ENCODE measurements at regions not wholly inside any gene's neighbourhood (a gene's known extent, or its start where the extent isn't known, plus 50 kb on each side); places are given as distances from the start of the nearest gene placed in this dataset.
"Not testable (repeated sequence)": the region's sequence is repeated elsewhere in the genome, so short reads cannot be mapped to it uniquely, and the experiment has no call there.

DNA sequence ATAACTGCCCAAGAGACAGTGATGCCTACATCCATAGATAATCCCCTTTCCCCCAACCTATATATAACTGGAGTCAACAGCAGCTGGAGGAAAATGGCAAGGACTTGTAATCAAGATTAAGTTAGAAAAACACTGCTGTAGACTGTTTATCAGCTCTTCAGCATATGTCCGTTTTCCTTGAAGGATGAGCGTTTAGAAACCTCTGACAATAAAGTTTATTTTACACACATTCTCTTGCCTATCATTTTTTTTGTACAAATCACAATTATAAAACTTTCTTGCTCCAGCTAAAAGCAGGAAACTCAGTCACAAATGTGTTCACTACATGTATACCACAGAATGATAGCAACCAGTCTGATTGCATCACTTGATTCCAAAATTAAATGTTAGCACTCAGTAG, 50.8 kb downstream of the PPIAL4G start:
- H3K27me3 Mint-ChIP-seq (ENCODE audit: low read depth); H3K36me3 Mint-ChIP-seq; ATAC-seq; CTCF ChIA-PET; POLR2A ChIA-PET; H3K4me1 Mint-ChIP-seq; H3K9me3 Mint-ChIP-seq; DNase-seq (ENCODE audit: low spot score); H3K4me3 Mint-ChIP-seq: not testable (repeated sequence)
- peak overlapping the region; percentile 4; the same call in 1 of the 2 replicates for H3K27ac Mint-ChIP-seq

DNA sequence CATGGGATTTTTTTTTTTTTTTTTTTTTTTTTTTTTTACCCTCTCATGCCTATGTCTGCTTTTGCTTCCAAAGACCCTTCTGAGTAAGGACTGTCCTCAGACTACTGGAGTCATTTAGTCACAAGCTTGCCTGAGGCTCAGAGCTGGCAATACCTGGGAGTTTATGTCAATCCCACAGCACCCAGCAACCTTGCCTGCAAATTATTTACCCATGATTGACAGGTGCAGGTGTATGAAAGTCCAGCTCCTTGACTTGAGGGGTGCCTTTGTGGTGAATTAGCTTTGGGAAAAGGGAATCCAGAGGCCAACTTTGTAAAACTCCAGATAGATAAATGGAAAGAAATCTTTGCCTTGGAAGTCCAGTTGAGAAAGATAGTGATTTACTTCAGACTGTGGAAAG, 53.2 kb downstream of the PPIAL4G start:
- DNase-seq (ENCODE audit: low spot score); H3K9me3 Mint-ChIP-seq; CTCF ChIA-PET; H3K4me3 Mint-ChIP-seq; H3K4me1 Mint-ChIP-seq; POLR2A ChIA-PET; ATAC-seq; H3K27me3 Mint-ChIP-seq (ENCODE audit: low read depth); H3K27ac Mint-ChIP-seq: not testable (repeated sequence)
- peaks cover 11% of the 10 kb centered on the region; the same call in 1 of the 2 replicates for H3K36me3 Mint-ChIP-seq

GRCh38 chr1:148426940-148427611, 56.0 kb downstream of the PPIAL4G start:
- H3K9me3 Mint-ChIP-seq; H3K4me3 Mint-ChIP-seq; H3K27ac Mint-ChIP-seq; H3K36me3 Mint-ChIP-seq; CTCF ChIA-PET; H3K27me3 Mint-ChIP-seq (ENCODE audit: low read depth); H3K4me1 Mint-ChIP-seq; ATAC-seq; DNase-seq (ENCODE audit: low spot score); POLR2A ChIA-PET: not testable (repeated sequence)

- H3K4me1 Mint-ChIP-seq; H3K9me3 Mint-ChIP-seq; H3K36me3 Mint-ChIP-seq; CTCF ChIA-PET; H3K27me3 Mint-ChIP-seq (ENCODE audit: low read depth); H3K4me3 Mint-ChIP-seq; POLR2A ChIA-PET; DNase-seq (ENCODE audit: low spot score); H3K27ac Mint-ChIP-seq; ATAC-seq: not testable (repeated sequence)
Observed at GRCh38 chr1:148426385-148426784, 56.7 kb downstream of the PPIAL4G start.

GRCh38 chr1:148424143-148425003, 58.7 kb downstream of the PPIAL4G start:
- ATAC-seq; H3K4me3 Mint-ChIP-seq; H3K36me3 Mint-ChIP-seq; H3K27ac Mint-ChIP-seq; DNase-seq (ENCODE audit: low spot score); H3K4me1 Mint-ChIP-seq; POLR2A ChIA-PET; H3K27me3 Mint-ChIP-seq (ENCODE audit: low read depth); H3K9me3 Mint-ChIP-seq; CTCF ChIA-PET: not testable (repeated sequence)
- TF ChIP-seq GABPB1 (CRISPR knock-in tag; IDR thresholded peaks at IDR 0.05): peak; percentile 58; the same call in 1 of the 2 replicates

GRCh38 chr1:148422921-148423320, 60.2 kb downstream of the PPIAL4G start:
- H3K4me1 Mint-ChIP-seq; H3K4me3 Mint-ChIP-seq; ATAC-seq; H3K27ac Mint-ChIP-seq; H3K36me3 Mint-ChIP-seq; DNase-seq (ENCODE audit: low spot score); CTCF ChIA-PET; H3K27me3 Mint-ChIP-seq (ENCODE audit: low read depth); H3K9me3 Mint-ChIP-seq; POLR2A ChIA-PET: not testable (repeated sequence)

GRCh38 chr1:148417241-148417640, 65.9 kb downstream of the PPIAL4G start:
- H3K4me1 Mint-ChIP-seq; POLR2A ChIA-PET; H3K27me3 Mint-ChIP-seq (ENCODE audit: low read depth); DNase-seq (ENCODE audit: low spot score); CTCF ChIA-PET; ATAC-seq; H3K27ac Mint-ChIP-seq; H3K36me3 Mint-ChIP-seq; H3K4me3 Mint-ChIP-seq; H3K9me3 Mint-ChIP-seq: not testable (repeated sequence)

DNA sequence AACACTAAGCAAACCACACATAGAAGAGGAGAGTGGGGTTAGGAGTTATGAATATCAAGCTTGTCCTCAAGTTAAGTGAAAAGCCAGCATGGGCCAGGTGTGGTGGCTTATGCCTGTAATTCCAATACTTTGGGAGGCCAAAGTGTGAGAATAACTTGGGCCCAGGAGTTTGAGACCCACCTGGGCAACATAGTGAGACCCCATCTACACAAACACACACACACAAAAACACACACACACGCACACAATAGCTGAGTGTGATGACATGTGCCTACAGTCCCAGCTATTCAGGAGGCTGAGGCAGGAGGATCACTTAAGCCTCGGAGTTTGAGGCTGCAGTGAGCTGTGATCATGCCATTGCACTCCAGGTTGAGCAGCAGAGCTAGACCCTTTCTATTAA, 69.7 kb downstream of the PPIAL4G start:
- H3K36me3 Mint-ChIP-seq; H3K27me3 Mint-ChIP-seq (ENCODE audit: low read depth); H3K4me3 Mint-ChIP-seq; H3K4me1 Mint-ChIP-seq; ATAC-seq; POLR2A ChIA-PET; CTCF ChIA-PET; DNase-seq (ENCODE audit: low spot score); H3K27ac Mint-ChIP-seq: not testable (repeated sequence)
- peaks cover 11% of the 10 kb centered on the region for H3K9me3 Mint-ChIP-seq
- peak; percentile 52; the same call in 1 of the 2 replicates for TF ChIP-seq ZNF121 (CRISPR knock-in tag; IDR thresholded peaks at IDR 0.05)

DNA sequence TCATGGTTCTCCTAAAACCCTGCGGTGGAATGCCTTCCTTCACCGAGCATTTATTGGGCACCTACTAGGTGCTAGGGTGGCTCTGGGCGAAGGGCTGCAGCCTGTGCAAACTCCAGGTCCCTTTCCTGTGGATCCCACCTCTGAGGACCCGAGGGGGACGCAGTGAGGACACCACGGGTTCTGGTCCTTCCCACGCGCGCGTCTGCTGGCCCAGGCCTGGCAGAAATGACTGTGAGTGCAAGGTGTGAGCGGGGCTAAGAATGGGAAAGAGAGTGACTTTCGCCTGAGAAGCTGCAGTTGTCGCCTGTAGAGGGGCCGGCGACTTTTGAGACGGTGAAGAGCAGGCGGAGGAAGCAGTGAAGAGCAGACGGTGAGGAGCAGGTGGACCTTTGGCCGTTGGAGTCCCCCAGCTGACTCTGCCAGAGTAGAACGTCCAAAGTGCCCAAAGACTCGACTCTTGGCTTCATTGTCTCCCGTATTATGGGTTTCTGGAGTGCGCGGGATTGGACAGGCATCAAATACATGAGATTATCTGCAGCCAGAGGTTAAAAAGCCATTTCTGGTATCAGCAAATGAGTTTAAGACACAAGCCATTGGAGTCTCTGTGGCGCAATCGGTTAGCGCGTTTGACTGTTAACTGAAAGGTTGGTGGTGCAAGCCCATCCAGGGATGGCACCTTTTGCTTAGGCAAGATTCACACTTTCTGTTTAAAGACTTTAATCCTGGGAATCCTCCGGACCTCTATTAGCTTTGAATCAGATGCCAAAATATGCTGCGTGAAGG, 78.1 kb downstream of the PPIAL4G start:
- H3K36me3 Mint-ChIP-seq; POLR2A ChIA-PET; H3K4me1 Mint-ChIP-seq; H3K9me3 Mint-ChIP-seq; ATAC-seq; H3K27ac Mint-ChIP-seq; CTCF ChIA-PET; H3K27me3 Mint-ChIP-seq (ENCODE audit: low read depth); H3K4me3 Mint-ChIP-seq; DNase-seq (ENCODE audit: low spot score): not testable (repeated sequence)

DNA sequence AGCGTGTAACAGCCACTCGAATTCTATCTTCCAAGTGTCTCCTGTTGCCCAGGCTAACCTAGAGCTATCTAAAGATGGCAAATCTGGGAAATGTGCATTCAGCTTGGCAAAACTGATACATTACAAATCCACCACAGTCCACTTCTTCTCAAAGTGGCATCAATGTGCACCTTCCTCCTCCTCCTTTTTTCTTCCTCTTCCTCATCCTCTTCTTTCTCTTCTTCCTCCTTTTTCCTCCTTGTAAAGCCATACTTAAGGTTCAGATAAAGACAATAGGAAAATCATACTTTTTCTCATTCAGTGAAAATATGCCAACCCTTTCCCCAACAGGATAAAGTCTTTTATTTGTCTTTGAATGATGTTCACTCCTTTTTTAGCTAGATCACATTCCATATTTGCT, 79.2 kb downstream of the PPIAL4G start:
- H3K4me3 Mint-ChIP-seq, POLR2A ChIA-PET: not testable (repeated sequence)

DNA sequence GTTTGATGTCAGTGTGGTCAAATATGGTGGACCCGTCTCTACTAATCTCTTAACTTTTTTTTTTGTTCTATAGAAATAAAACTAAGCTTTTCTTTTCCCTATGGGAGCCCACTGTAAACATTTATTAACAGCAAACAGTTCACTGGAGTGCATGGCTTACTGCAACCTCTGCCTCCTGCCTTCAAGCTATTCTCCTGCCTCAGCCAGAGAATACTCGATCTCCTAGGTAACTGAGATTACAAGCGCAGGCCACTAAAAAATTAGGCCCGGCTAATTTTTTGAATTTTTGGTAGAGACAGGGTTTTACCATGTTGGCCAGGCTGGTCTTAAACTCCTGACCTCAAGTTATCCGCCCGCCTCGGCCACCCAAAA, 80.0 kb downstream of the PPIAL4G start:
- H3K36me3 Mint-ChIP-seq; CTCF ChIA-PET; H3K4me1 Mint-ChIP-seq; H3K9me3 Mint-ChIP-seq; POLR2A ChIA-PET; H3K27ac Mint-ChIP-seq; H3K27me3 Mint-ChIP-seq (ENCODE audit: low read depth); DNase-seq (ENCODE audit: low spot score): not testable (repeated sequence)
- peak; percentile 10; the same call in 1 of the 2 replicates for ATAC-seq
- H3K4me3 Mint-ChIP-seq: peak overlapping the region; percentile 90

More for the DNA sequence above, 79.2 kb downstream of the PPIAL4G start:
- CTCF ChIA-PET; H3K9me3 Mint-ChIP-seq; H3K4me1 Mint-ChIP-seq; DNase-seq (ENCODE audit: low spot score); H3K27ac Mint-ChIP-seq; H3K27me3 Mint-ChIP-seq (ENCODE audit: low read depth); H3K36me3 Mint-ChIP-seq; ATAC-seq: not testable (repeated sequence)
